GM23248 (cell line): ENCODE measurements at regions not wholly inside any gene's neighbourhood (a gene's known extent, or its start where the extent isn't known, plus 50 kb on each side); places are given as distances from the start of the nearest gene placed in this dataset.

Source experiments
- DNase-seq: peaks from one replicate; pipeline ENCODE4 v3.0.0-alpha.2; 2015
- H2AFZ ChIP-seq: fragments of 200-600 bp; sonication (generic); 2 replicates; pipeline ENCODE4 v1.6.1; 2016; ENCODE audit warnings: antibody characterized with exemption
- H3F3A ChIP-seq: fragments of 200-600 bp; sonication (generic); 2 replicates; pipeline ENCODE4 v1.6.1; 2016; ENCODE audit warnings: mild to moderate bottlenecking, antibody characterized with exemption, mixed run types; ENCODE audit not compliant: insufficient read depth
- H3K27ac ChIP-seq: fragments of 200-600 bp; sonication (generic); 2 replicates; pipeline ENCODE4 v1.5.1; 2016; ENCODE audit warnings: mild to moderate bottlenecking
- H3K27me3 ChIP-seq: fragments of 200-600 bp; sonication (generic); replicated peaks from 2 replicates; pipeline ENCODE4 v1.6.1; 2016; ENCODE audit warnings: mild to moderate bottlenecking; ENCODE audit not compliant: insufficient read depth
- H3K36me3 ChIP-seq: fragments of 200-600 bp; sonication (generic); 2 replicates; pipeline ENCODE4 v1.6.1; 2016; ENCODE audit warnings: low read depth, mild to moderate bottlenecking
- H3K4me1 ChIP-seq: fragments of 200-600 bp; sonication (generic); 2 replicates; pipeline ENCODE4 v1.6.1; 2016; ENCODE audit warnings: mild to moderate bottlenecking; ENCODE audit not compliant: insufficient read depth
- H3K4me2 ChIP-seq: fragments of 200-600 bp; sonication (generic); one replicate; pipeline ENCODE4 v1.6.1; 2016; ENCODE audit warnings: mild to moderate bottlenecking; ENCODE audit not compliant: unreplicated experiment
- H3K4me3 ChIP-seq: fragments of 200-600 bp; sonication (generic); 2 replicates; pipeline ENCODE4 v1.5.1; 2016; ENCODE audit warnings: mild to moderate bottlenecking
- H3K79me2 ChIP-seq: fragments of 200-600 bp; sonication (generic); 2 replicates; pipeline ENCODE4 v1.6.1; 2016; ENCODE audit warnings: mild to moderate bottlenecking; ENCODE audit not compliant: insufficient read depth
- H3K9ac ChIP-seq: fragments of 200-600 bp; sonication (generic); 2 replicates; pipeline ENCODE4 v1.6.1; 2016; ENCODE audit warnings: mild to moderate bottlenecking
- H3K9me2 ChIP-seq: fragments of 200-600 bp; sonication (generic); 2 replicates; pipeline ENCODE4 v1.6.1; 2016; ENCODE audit warnings: mixed run types, mild to moderate bottlenecking, moderate library complexity; ENCODE audit not compliant: insufficient read depth
- H3K9me3 ChIP-seq: fragments of 200-600 bp; sonication (generic); one replicate; pipeline ENCODE4 v1.6.1; 2017; ENCODE audit warnings: low read depth
- H4K20me1 ChIP-seq: fragments of 200-600 bp; sonication (generic); 2 replicates; pipeline ENCODE4 v1.6.0; 2016; ENCODE audit not compliant: insufficient read depth
- EZH2 ChIP-seq: fragments of 200-600 bp; sonication (generic); IDR thresholded peaks from 2 replicates; pipeline ENCODE4 v1.6.1; 2018; ENCODE audit warnings: antibody characterized with exemption, mild to moderate bottlenecking; ENCODE audit not compliant: insufficient read depth, poor library complexity, severe bottlenecking
- EZH2phosphoT487 ChIP-seq: fragments of 200-600 bp; sonication (generic); IDR thresholded peaks from 2 replicates; pipeline ENCODE4 v1.6.1; 2018; ENCODE audit warnings: antibody characterized with exemption, moderate library complexity, mild to moderate bottlenecking, low read depth; ENCODE audit not compliant: insufficient read depth
- WGBS, 2 experiments: methylation state at CpG; one replicate each; pipeline ENCODE4 v1.1.6; 2015 to 2017; ENCODE audit warnings: low lambda C conversion rate in 2 of 2, low coverage in 1 of 2; ENCODE audit errors: missing lambda C conversion rate in 2 of 2; 5-methylcytosine and 5-hydroxymethylcytosine counted together
- in situ Hi-C: fragments of 300-500 bp; cut with MboI; formaldehyde crosslinking; loops from 2 replicates; pipeline ENCODE4 v1.15.0; 2020

GRCh38 chr5:133675376-133676154 lies 63.2 kb upstream of the FSTL4 start:
- no peak for DNase-seq
- Histone ChIP-seq H3K36me3 (no peaks in the 10 kb centered on the region), H3K4me3 (no peak overlapping the region), H3K9me2 (no peaks in the 10 kb centered on the region), H2AFZ (no peak overlapping the region), H3K4me1 (no peaks in the 10 kb centered on the region), H3K27ac (no peak overlapping the region), H3K4me2 (no peak overlapping the region), H3K9me3 (no peaks in the 10 kb centered on the region), H4K20me1 (no peaks in the 10 kb centered on the region), H3F3A (no peaks in the 10 kb centered on the region), H3K27me3 (peaks cover 15% of the 10 kb centered on the region), H3K9ac (no peak overlapping the region), H3K79me2 (no peaks in the 10 kb centered on the region)
- in situ Hi-C loops: no loop called here
- TF ChIP-seq EZH2: no peak
- TF ChIP-seq EZH2phosphoT487: no peak
- 61% methylated on average over 13 of the region's 13 CpGs for WGBS, 2 experiments

GRCh38 chr5:133670336-133670735 lies 58.0 kb upstream of the FSTL4 start:
- no peaks in the 10 kb centered on the region for H3K9me2 ChIP-seq
- no peak for DNase-seq
- no peaks in the 10 kb centered on the region for H3F3A ChIP-seq
- no peak overlapping the region for H3K4me2 ChIP-seq
- no peak overlapping the region for H3K4me3 ChIP-seq
- 65 to 71% methylated on average over 2 of the region's 2 CpGs for WGBS, 2 experiments
- H2AFZ ChIP-seq: no peak overlapping the region
- in situ Hi-C loops: no loop called here
- no peaks in the 10 kb centered on the region for H3K4me1 ChIP-seq
- no peaks in the 10 kb centered on the region for H3K79me2 ChIP-seq
- no peaks in the 10 kb centered on the region for H3K9me3 ChIP-seq
- no peak for TF ChIP-seq EZH2phosphoT487
- no peaks in the 10 kb centered on the region for H4K20me1 ChIP-seq
- H3K27me3 ChIP-seq: no peaks in the 10 kb centered on the region; the same call in 1 of the 2 replicates
- H3K27ac ChIP-seq: no peak overlapping the region
- no peaks in the 10 kb centered on the region for H3K36me3 ChIP-seq
- H3K9ac ChIP-seq: no peak overlapping the region

DNA sequence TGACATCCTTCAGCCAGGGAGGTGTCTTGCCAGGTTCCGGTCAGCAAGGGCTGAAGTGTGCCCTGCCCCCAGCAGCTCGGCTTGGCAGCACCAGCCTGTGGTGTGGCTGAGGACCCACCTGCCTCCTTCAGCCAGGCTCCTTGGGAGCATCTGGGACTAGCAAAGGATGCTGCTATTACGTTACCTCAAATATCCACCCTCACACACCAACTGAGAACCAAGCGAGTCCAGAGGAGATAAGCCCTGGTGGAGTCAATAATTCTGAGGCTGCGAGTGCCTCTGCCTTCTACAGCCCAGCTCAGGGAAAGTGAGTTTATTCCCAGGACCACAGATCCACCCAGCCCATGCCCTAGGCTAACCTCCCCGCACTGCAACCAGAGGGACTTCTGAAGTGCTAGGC lies 57.1 kb upstream of the FSTL4 start:
- H3K9me3 ChIP-seq: no peaks in the 10 kb centered on the region
- H3K9ac ChIP-seq: no peak overlapping the region
- no peaks in the 10 kb centered on the region for H3K79me2 ChIP-seq
- no peaks in the 10 kb centered on the region for H3K9me2 ChIP-seq
- no peak overlapping the region for H2AFZ ChIP-seq
- DNase-seq: no peak
- H3K27me3 ChIP-seq: no peaks in the 10 kb centered on the region; the same call in 1 of the 2 replicates
- no peak overlapping the region for H3K4me3 ChIP-seq
- H3K4me2 ChIP-seq: no peak overlapping the region
- in situ Hi-C loops: no loop called here
- no peak for TF ChIP-seq EZH2
- TF ChIP-seq EZH2phosphoT487: no peak
- H3K27ac ChIP-seq: no peak overlapping the region
- 64 to 65% methylated on average over 6 of the region's 6 CpGs for WGBS, 2 experiments
- no peaks in the 10 kb centered on the region for H4K20me1 ChIP-seq
- 0 out of 2 replicates have a peak, but pooled peaks cover 2% of the 10 kb centered on the region for H3K4me1 ChIP-seq
- no peaks in the 10 kb centered on the region for H3K36me3 ChIP-seq
- 0 out of 2 replicates have a peak, but pooled peaks cover 6% of the 10 kb centered on the region for H3F3A ChIP-seq

DNA sequence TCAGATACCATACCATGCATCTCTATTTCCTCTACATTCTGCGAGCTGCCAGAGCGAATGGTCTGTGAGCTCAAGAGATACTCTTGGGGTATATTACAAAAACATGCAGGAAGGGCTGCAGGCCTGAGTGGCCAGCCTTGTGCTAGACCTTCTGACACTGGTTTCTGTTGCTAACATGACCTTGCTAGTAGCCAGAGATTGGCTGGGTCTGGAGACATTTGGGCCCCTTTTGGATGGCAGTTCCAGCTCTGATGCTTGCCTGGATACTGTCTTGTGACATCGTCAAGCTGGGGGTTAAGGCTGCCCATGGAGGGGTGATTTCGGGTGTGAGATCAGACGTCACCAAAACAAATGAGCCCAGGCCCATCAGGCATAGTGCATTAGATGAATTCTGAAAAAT lies 56.1 kb upstream of the FSTL4 start:
- no peak for TF ChIP-seq EZH2phosphoT487
- TF ChIP-seq EZH2: no peak
- H3K4me2 ChIP-seq: no peak overlapping the region
- H4K20me1 ChIP-seq: no peaks in the 10 kb centered on the region
- H3K27me3 ChIP-seq: no peaks in the 10 kb centered on the region; the same call in 1 of the 2 replicates
- no peak overlapping the region for H3K9ac ChIP-seq
- no peaks in the 10 kb centered on the region for H3K79me2 ChIP-seq
- H3K4me1 ChIP-seq: 0 out of 2 replicates have a peak, but pooled peaks cover 2% of the 10 kb centered on the region
- WGBS, 2 experiments: 53 to 60% methylated on average over 5 of the region's 5 CpGs
- H3K27ac ChIP-seq: no peak overlapping the region
- in situ Hi-C loops: no loop called here
- DNase-seq: no peak
- no peaks in the 10 kb centered on the region for H3K36me3 ChIP-seq
- no peak overlapping the region for H2AFZ ChIP-seq
- H3K4me3 ChIP-seq: no peak overlapping the region
- no peaks in the 10 kb centered on the region for H3K9me3 ChIP-seq
- H3F3A ChIP-seq: 0 out of 2 replicates have a peak, but pooled peaks cover 8% of the 10 kb centered on the region
- H3K9me2 ChIP-seq: no peaks in the 10 kb centered on the region
